ENCODE measurements at regions not wholly inside any gene's neighbourhood (a gene's known extent, or its start where the extent isn't known, plus 50 kb on each side); places are given as distances from the start of the nearest gene placed in this dataset.
"Not testable (repeated sequence)": the region's sequence is repeated elsewhere in the genome, so short reads cannot be mapped to it uniquely, and the experiment has no call there.

- Mint-ChIP-seq H3K27ac (no peak overlapping the region), H3K27me3 (no peaks in the 10 kb centered on the region), H3K36me3 (no peaks in the 10 kb centered on the region), H3K4me3 (no peak overlapping the region), H3K9me3 (ENCODE audit: low read depth) (peaks cover 4% of the 10 kb centered on the region), H3K4me1 (no peaks in the 10 kb centered on the region)
- ATAC-seq (no peak), DNase-seq (no peak)
- CTCF ChIA-PET, result no interaction called here
These were observed 129.1 kb downstream of the CXXC4 start for GRCh38 chr4:104365618-104366017.

- H3K9me3 Mint-ChIP-seq (ENCODE audit: low read depth), result peaks cover 4% of the 10 kb centered on the region
- no peak for DNase-seq
- CTCF ChIA-PET, result no interaction called here
These were observed 141.2 kb downstream of the CXXC4 start for GRCh38 chr4:104353481-104353880.

DNA sequence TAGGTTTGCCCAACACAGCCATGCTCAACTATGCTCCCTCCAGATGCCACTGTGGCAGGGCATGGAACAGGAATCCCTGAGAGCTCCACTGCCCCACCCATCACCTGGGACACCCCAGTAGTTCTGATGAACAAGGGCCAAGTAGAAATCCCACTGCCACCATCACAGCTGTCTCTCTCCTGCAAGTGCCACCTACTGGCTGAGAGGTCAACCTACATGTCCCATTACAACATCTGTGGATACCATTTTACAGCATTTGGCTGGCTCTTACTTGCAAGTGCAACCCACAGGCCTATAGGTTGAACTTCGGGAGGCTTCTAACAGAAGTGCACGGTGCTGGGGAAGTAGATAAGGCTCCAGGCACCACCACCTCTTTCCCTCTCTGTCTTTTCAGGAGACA, 142.5 kb downstream of the CXXC4 start:
- DNase-seq (no peak), ATAC-seq (no peak)
- Mint-ChIP-seq H3K9me3 (ENCODE audit: low read depth) (peaks cover 4% of the 10 kb centered on the region), H3K4me3 (no peak overlapping the region), H3K27me3 (no peaks in the 10 kb centered on the region), H3K4me1 (no peaks in the 10 kb centered on the region), H3K36me3 (no peaks in the 10 kb centered on the region), H3K27ac (no peak overlapping the region)
- CTCF ChIA-PET, result no interaction called here

More at GRCh38 chr4:104353481-104353880, 141.2 kb downstream of the CXXC4 start:
- Mint-ChIP-seq H3K27me3 (no peaks in the 10 kb centered on the region), H3K27ac (no peak overlapping the region), H3K36me3 (no peaks in the 10 kb centered on the region), H3K4me1 (no peaks in the 10 kb centered on the region), H3K4me3 (no peak overlapping the region)
- no peak for ATAC-seq

- no peak for ATAC-seq
These were observed 143.0 kb downstream of the CXXC4 start for GRCh38 chr4:104351706-104352105.

DNA sequence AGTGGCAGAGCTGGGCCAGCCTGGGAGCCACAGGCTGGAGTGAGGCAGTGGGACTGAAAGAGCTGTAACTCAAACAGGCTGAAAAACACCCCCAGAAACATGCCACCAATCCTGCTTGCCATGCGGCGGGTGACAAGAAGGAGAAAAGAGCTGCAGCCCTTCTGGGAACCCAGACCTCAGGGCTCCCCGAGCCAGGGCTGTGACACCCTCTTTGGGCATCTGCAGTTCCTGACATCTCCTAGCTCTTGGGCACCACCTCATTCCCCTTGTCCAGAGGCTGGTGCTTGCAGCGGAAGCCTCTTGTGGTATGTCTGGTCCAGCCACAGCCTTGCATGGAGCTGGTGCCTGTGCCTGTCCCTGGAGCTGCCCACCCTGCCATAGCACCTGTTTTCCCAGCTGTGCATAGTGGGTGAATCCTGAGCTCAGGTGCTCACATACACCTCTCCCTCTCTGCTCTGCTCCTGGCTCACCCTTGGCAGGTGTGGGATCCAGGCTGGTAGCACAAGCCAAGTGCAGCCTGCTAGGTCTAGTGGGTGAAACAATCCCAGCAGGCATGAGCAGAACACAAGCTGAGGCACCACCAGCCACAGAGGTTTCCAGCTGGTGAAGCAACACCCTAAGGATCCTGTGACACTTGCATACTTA, 149.0 kb downstream of the CXXC4 start:
- Mint-ChIP-seq H3K4me3 (no peak overlapping the region), H3K36me3 (no peaks in the 10 kb centered on the region), H3K27me3 (no peaks in the 10 kb centered on the region), H3K27ac (no peak overlapping the region), H3K9me3 (ENCODE audit: low read depth) (peaks cover 2% of the 10 kb centered on the region), H3K4me1 (no peaks in the 10 kb centered on the region)
- CTCF ChIA-PET, result no interaction called here
- DNase-seq (no peak), ATAC-seq (no peak)

More at GRCh38 chr4:104351706-104352105, 143.0 kb downstream of the CXXC4 start:
- CTCF ChIA-PET, result no interaction called here
- Mint-ChIP-seq H3K9me3 (ENCODE audit: low read depth) (peaks cover 2% of the 10 kb centered on the region), H3K36me3 (no peaks in the 10 kb centered on the region), H3K4me1 (no peaks in the 10 kb centered on the region), H3K4me3 (no peak overlapping the region), H3K27ac (no peak overlapping the region), H3K27me3 (no peaks in the 10 kb centered on the region)
- no peak for DNase-seq

DNA sequence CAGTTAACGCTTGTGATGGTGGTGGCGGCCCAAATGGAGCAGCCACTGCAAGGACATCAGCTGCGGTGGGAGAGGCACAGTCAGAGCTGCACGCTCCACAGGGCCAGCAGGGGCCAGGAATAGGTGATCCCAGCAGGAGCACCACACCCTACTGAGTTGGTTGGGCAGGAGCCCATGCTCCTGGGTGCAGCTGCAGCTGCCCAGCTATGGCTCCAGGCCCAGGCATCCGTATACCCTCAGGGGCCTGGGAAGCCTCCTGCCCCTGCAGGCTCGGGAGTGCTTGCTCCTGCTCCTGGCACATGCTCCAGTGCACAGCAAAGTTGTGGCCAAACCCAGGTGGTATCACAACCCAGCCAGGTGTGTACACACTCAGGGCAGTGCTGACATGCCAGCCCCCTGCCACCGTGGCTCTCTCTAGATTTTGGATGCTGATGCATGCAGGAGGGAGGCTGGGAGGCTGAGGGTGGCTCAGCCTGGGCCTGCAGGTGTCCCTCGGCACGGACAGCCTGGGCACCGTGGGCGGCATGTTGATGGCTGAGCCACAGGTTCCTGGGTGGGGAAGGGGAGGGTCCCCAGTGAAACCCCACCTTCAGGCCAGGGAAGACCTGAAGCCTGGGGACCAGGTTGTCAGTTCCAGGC, 150.2 kb downstream of the CXXC4 start:
- Mint-ChIP-seq H3K4me1 (no peaks in the 10 kb centered on the region), H3K36me3 (no peaks in the 10 kb centered on the region), H3K27me3 (no peaks in the 10 kb centered on the region), H3K27ac (no peak overlapping the region), H3K4me3 (no peak overlapping the region), H3K9me3 (ENCODE audit: low read depth) (peaks cover 2% of the 10 kb centered on the region)
- CTCF ChIA-PET, result no interaction called here
- DNase-seq, result no peak
- no peak for ATAC-seq

DNA sequence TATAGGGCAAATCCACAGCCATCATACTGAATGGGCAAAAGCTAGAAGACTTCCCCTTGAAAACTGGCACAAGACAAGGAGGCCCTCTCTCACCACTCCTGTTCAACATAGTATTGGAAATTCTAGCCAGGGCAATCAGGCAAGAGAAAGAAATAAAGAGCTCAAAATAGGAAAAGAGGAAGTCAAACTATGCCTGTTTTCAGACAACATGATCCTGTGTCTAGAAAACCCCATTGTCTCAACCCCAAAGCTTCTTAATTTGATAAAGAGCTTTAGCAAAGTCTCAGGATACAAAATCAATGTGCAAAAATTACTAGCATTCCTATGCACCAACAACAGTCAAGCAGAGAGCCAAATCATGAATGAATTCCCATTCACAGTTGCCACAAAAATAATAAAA, 160.3 kb downstream of the CXXC4 start:
- no peak overlapping the region for H3K27ac Mint-ChIP-seq
- peaks cover 10% of the 10 kb centered on the region for H3K9me3 Mint-ChIP-seq (ENCODE audit: low read depth)
- H3K27me3 Mint-ChIP-seq, result no peaks in the 10 kb centered on the region
- no peak overlapping the region for H3K4me3 Mint-ChIP-seq
- no peaks in the 10 kb centered on the region for H3K36me3 Mint-ChIP-seq
- no peak for ATAC-seq
- DNase-seq, result no peak
- no peaks in the 10 kb centered on the region for H3K4me1 Mint-ChIP-seq
- CTCF ChIA-PET, result no interaction called here

DNA sequence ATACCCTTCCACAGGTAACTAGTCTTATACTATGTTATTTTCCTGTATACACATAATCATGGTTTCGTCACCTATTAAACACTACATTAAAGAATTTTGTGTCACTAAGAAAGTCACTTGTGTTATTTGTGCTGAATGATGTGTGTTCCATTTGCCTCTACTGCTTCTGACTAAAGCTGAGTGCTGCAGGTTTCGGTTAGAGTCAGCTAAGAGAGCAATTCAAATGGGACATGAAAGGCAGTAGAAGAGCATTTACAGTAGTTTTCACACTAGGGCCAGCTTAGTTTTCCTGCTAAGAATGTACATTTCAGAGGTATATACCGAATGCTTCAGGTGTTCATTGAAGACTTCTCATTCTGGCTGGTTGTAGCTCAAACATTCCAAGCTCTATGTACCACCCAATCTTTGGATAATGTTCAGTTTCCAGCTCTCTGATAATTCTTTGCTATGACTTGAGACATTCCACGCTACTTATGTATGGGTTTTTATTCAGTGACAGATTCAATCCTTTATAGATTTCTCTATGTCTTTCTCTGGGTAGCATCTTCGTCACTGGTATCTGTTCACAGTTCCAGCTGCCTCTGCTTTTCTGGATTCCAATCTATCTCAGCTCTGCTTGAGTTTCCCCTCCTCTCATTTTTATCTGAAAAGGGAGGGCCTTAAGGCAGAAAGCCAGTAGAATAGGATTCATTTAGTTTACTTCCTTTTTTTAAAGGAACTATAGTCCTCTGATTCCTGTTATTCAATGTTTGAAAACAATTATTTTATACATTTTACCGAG, 164.4 kb downstream of the CXXC4 start:
- no peak for ATAC-seq
- Mint-ChIP-seq H3K4me3 (no peak overlapping the region), H3K27me3 (no peaks in the 10 kb centered on the region), H3K36me3 (no peaks in the 10 kb centered on the region), H3K9me3 (ENCODE audit: low read depth) (peaks cover 7% of the 10 kb centered on the region), H3K27ac (no peak overlapping the region), H3K4me1 (no peaks in the 10 kb centered on the region)
- DNase-seq, result no peak
- CTCF ChIA-PET, result no interaction called here

GRCh38 chr4:104326991-104327694, 167.6 kb downstream of the CXXC4 start:
- H3K36me3 Mint-ChIP-seq; ATAC-seq; CTCF ChIA-PET; DNase-seq; H3K9me3 Mint-ChIP-seq (ENCODE audit: low read depth); H3K4me1 Mint-ChIP-seq; H3K27ac Mint-ChIP-seq; H3K4me3 Mint-ChIP-seq; H3K27me3 Mint-ChIP-seq: not testable (repeated sequence)

DNA sequence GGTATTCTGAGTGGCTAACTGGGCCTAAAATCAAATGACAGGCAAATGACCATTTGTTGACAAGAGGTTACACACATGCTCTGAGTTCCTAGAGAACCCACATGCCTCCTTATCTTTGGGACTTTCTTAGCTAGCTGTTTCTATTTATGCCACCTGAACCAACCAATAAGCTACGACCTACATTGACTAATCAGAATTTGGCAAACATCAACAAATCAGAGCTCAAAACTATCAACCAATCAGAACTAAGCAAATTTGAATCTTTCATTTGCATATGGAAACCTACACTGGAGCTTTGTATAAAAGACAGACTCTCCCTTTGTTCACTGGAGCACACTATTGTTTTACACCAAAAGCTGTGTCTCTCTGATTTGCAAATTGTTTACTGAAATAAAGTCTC, 192.0 kb downstream of the CXXC4 start:
- no peaks in the 10 kb centered on the region for H3K36me3 Mint-ChIP-seq

DNA sequence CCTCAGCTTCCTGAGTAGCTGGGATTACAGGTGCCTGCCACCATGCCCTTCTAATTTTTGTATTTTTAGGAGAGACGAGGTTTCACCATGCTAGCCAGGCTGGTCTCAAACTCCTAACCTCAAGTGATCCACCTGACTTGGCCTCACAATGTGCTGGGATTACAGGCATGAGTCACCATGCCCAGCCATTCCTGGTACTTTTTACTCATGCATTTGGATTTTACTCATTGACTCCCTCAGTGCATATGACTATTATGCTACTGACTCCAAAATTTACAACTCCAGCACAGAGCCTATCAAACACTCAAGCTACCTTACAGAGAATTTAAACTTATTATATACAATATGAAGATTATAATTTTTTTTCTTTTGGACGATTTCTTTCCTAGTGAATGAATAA, 199.9 kb downstream of the CXXC4 start:
- CTCF ChIA-PET, result no interaction called here
- Mint-ChIP-seq H3K27me3 (no peaks in the 10 kb centered on the region), H3K4me3 (no peak overlapping the region), H3K9me3 (ENCODE audit: low read depth) (peaks cover 3% of the 10 kb centered on the region), H3K4me1 (no peaks in the 10 kb centered on the region), H3K36me3 (no peaks in the 10 kb centered on the region), H3K27ac (no peak overlapping the region)
- DNase-seq, result no peak
- no peak for ATAC-seq

More for the DNA sequence above, 192.0 kb downstream of the CXXC4 start:
- DNase-seq, result no peak
- H3K4me3 Mint-ChIP-seq, result no peak overlapping the region
- no peaks in the 10 kb centered on the region for H3K27me3 Mint-ChIP-seq
- ATAC-seq, result no peak
- CTCF ChIA-PET, result interaction anchor here (0.6 to 1.5 kb wide), 2 partner anchors 16 to 1206 kb away, joined by 3 to 4 read pairs; no protein-coding TSS in a partner anchor
- H3K9me3 Mint-ChIP-seq (ENCODE audit: low read depth), result peaks cover 5% of the 10 kb centered on the region
- H3K27ac Mint-ChIP-seq, result no peak overlapping the region
- H3K4me1 Mint-ChIP-seq, result no peaks in the 10 kb centered on the region

DNA sequence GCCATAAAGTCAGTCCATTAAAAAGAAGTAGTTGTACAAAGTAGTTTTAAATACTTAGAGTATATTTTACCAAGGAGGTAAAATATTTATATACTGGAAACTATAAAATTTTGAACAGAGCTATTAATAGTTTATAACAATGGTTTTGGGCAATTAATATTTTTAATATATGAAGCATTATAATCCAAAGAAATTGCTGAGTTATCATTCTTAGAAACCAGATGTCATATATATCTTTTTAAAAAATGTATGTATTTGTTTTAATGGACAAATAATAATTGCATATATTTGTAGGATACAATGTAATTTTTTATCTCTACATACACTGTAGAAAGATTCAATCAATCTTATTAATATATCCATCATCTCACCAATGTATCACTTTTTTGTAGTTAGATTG, 207.8 kb downstream of the CXXC4 start:
- DNase-seq (no peak), ATAC-seq (no peak)
- H3K27ac Mint-ChIP-seq, result no peak overlapping the region
- peaks cover 2% of the 10 kb centered on the region for H3K9me3 Mint-ChIP-seq (ENCODE audit: low read depth)
- H3K27me3 Mint-ChIP-seq, result no peaks in the 10 kb centered on the region
- CTCF ChIA-PET, result no interaction called here
- H3K36me3 Mint-ChIP-seq, result no peaks in the 10 kb centered on the region
- H3K4me1 Mint-ChIP-seq, result no peaks in the 10 kb centered on the region
- no peak overlapping the region for H3K4me3 Mint-ChIP-seq

GRCh38 chr4:104283303-104283702, 211.4 kb downstream of the CXXC4 start:
- no peak for ATAC-seq
- no peak overlapping the region for H3K4me3 Mint-ChIP-seq
- CTCF ChIA-PET, result interaction anchor here (1.2 kb wide), 1 partner anchor 13 kb away, joined by 3 read pairs; no protein-coding TSS in a partner anchor

More at GRCh38 chr4:104283303-104283702, 211.4 kb downstream of the CXXC4 start:
- Mint-ChIP-seq H3K27me3 (no peaks in the 10 kb centered on the region), H3K27ac (no peak overlapping the region), H3K9me3 (ENCODE audit: low read depth) (peaks cover 2% of the 10 kb centered on the region), H3K4me1 (no peaks in the 10 kb centered on the region), H3K36me3 (no peaks in the 10 kb centered on the region)
- DNase-seq, result no peak
